ENCODE measurements at regions not wholly inside any gene's neighbourhood (a gene's known extent, or its start where the extent isn't known, plus 50 kb on each side); places are given as distances from the start of the nearest gene placed in this dataset.
"Not testable (repeated sequence)": the region's sequence is repeated elsewhere in the genome, so short reads cannot be mapped to it uniquely, and the experiment has no call there.

DNA sequence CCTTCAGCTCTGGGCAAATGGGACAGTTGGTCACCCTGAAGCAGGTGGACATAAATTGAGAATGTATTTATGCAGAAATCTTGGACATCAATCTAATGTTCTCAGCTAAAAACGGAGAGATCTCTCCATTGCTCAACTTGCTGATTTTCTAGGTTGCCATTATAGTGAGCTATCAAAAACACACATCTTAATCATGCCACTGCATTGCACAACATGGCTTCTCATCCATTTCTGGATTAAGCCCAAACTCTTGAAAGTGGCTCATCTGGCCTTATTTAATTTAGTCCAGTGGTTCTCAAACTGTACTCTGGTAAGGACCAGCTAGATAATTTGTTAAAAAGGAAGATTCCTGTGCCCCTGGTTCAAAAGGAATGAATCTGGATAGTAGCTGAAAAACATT is 324.9 kb upstream of the CITED2 start:
- Histone ChIP-seq H3K36me3 (ENCODE audit: control insufficient read depth, insufficient read depth, low read length) (no peaks in the 10 kb centered on the region), H3K9ac (ENCODE audit: low read depth, low read length) (no peak overlapping the region), H3K9me3 (ENCODE audit: control insufficient read depth, insufficient read depth, low read length) (no peaks in the 10 kb centered on the region), H3K27me3 (ENCODE audit: control insufficient read depth, insufficient read depth, low read length) (no peaks in the 10 kb centered on the region), H3K4me3 (ENCODE audit: low read depth, low read length) (no peak overlapping the region), H3K4me1 (ENCODE audit: control insufficient read depth, insufficient read depth, low read length) (no peaks in the 10 kb centered on the region)

DNA sequence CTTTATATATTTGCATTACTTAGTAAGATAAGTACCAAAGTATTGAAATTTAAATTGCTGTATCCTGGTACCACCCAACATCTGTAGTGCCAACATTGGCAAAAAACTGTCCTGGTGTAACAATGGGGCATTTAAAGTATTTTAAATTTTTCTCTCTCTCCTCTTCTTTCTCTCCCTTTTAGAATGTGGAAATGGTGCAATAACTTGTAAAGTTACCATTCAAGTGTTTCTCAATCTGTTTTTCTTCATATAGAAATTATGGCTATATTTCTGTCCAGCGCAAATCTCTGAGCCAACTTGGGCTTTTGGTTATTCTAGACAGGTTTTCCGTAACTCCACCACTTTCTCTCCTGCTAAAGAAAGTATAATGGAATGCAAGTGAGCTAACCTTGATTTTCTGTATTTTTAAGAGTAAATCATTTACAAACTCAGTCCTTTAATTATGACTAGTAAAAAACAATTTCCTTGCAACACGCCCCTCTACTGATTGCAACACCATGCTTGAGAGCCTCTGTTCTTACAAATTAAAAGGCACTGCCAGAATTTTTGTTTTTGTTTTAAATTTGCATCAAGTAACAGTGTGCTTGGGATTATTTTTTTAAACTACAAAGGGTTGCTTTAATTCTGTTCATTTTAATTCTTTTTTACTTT is 324.2 kb upstream of the CITED2 start:
- no peak overlapping the region for H3K9ac ChIP-seq (ENCODE audit: low read depth, low read length)
- H3K9me3 ChIP-seq (ENCODE audit: control insufficient read depth, insufficient read depth, low read length), result no peaks in the 10 kb centered on the region
- no peaks in the 10 kb centered on the region for H3K4me1 ChIP-seq (ENCODE audit: control insufficient read depth, insufficient read depth, low read length)
- no peaks in the 10 kb centered on the region for H3K27me3 ChIP-seq (ENCODE audit: control insufficient read depth, insufficient read depth, low read length)
- no peak overlapping the region for H3K4me3 ChIP-seq (ENCODE audit: low read depth, low read length)
- H3K36me3 ChIP-seq (ENCODE audit: control insufficient read depth, insufficient read depth, low read length), result no peaks in the 10 kb centered on the region

DNA sequence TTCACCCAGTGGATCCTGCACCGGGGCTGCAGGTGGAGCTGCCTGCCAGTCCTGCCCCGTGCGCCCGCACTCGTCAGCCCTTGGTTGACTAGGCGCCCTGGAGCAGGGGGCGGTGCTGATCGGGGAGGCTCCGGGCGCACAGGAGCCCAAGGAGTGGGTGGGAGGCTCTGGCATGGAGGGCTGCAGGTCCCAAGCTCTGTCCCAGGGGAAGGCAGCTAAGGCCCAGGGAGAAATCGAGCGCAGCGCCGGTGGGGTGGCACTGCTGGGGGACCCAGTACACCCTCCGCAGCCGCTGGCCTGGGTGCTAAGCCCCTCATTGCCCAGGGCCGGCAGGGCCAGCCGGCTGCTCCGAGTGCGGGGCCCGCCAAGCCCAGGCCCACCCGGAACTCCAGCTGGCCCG is 323.4 kb upstream of the CITED2 start:
- not testable (repeated sequence) for H3K36me3 ChIP-seq (ENCODE audit: control insufficient read depth, insufficient read depth, low read length); H3K9ac ChIP-seq (ENCODE audit: low read depth, low read length); H3K4me3 ChIP-seq (ENCODE audit: low read depth, low read length); H3K27me3 ChIP-seq (ENCODE audit: control insufficient read depth, insufficient read depth, low read length); H3K4me1 ChIP-seq (ENCODE audit: control insufficient read depth, insufficient read depth, low read length); H3K9me3 ChIP-seq (ENCODE audit: control insufficient read depth, insufficient read depth, low read length)

DNA sequence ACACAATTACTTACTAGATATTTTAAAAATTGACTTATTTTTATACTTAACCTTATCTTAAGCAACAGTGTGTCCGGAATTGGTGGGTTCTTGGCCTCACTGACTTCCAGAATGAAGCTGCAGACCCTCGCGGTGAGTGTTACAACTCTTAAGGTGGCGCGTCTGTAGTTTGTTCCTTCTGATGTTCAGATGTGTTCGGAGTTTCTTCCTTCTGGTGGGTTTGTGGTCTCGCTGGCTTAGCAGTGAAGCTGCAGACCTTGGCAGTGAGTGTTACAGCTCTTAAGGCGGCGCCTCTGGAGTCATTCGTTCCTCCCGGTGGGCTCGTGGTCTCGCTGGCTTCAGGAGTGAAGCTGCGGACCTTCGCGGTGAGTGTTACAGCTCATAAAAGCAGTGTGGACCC is 322.5 kb upstream of the CITED2 start:
- H3K27me3 ChIP-seq (ENCODE audit: control insufficient read depth, insufficient read depth, low read length); H3K4me1 ChIP-seq (ENCODE audit: control insufficient read depth, insufficient read depth, low read length); H3K36me3 ChIP-seq (ENCODE audit: control insufficient read depth, insufficient read depth, low read length): not testable (repeated sequence)

DNA sequence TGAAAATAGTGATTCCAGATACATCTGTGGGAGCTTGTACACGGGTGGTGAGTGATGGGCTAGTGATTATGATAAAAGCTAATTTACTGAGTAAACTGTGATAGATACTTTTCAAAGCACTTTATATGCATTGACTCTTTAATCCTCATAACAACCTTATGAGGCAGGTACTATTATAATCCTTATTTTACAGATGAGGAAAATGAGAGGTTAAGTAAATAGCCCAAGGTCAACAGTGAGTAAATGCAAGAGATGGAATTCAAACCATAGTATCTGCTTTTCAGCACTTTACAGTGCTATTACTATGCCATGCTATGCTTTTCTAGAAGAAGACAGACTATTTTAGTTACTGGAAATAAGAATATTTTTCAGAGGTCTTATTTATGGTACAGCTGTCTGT is 320.9 kb upstream of the CITED2 start:
- no peaks in the 10 kb centered on the region for H3K36me3 ChIP-seq (ENCODE audit: control insufficient read depth, insufficient read depth, low read length)

More for the DNA sequence above, 322.5 kb upstream of the CITED2 start:
- not testable (repeated sequence) for H3K9me3 ChIP-seq (ENCODE audit: control insufficient read depth, insufficient read depth, low read length); H3K9ac ChIP-seq (ENCODE audit: low read depth, low read length); H3K4me3 ChIP-seq (ENCODE audit: low read depth, low read length)

DNA sequence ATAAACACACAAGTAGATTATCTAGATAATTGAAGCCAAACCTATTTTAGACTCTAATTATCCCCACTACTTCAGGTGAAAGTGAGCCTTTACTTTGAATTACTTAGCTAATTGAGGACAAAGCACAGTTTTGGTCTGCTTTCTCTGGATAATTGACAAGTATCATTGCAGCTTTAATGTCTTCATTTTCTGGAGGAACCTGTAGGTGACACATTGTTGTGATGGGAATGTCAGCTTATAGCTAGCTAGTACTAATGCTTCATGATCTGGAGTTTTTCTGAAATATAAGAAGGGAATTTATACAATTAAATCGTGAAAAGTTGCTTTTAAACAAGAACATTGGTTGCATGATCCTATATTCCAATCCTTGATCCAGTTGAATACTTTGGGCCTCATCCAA is 319.3 kb upstream of the CITED2 start:
- no peak overlapping the region for H3K9ac ChIP-seq (ENCODE audit: low read depth, low read length)
- H3K36me3 ChIP-seq (ENCODE audit: control insufficient read depth, insufficient read depth, low read length), result no peaks in the 10 kb centered on the region
- H3K27me3 ChIP-seq (ENCODE audit: control insufficient read depth, insufficient read depth, low read length), result no peaks in the 10 kb centered on the region
- H3K4me1 ChIP-seq (ENCODE audit: control insufficient read depth, insufficient read depth, low read length), result no peaks in the 10 kb centered on the region
- H3K9me3 ChIP-seq (ENCODE audit: control insufficient read depth, insufficient read depth, low read length), result no peaks in the 10 kb centered on the region
- no peak overlapping the region for H3K4me3 ChIP-seq (ENCODE audit: low read depth, low read length)

More for the DNA sequence above, 320.9 kb upstream of the CITED2 start:
- Histone ChIP-seq H3K4me3 (ENCODE audit: low read depth, low read length) (no peak overlapping the region), H3K9me3 (ENCODE audit: control insufficient read depth, insufficient read depth, low read length) (no peaks in the 10 kb centered on the region), H3K4me1 (ENCODE audit: control insufficient read depth, insufficient read depth, low read length) (no peaks in the 10 kb centered on the region), H3K27me3 (ENCODE audit: control insufficient read depth, insufficient read depth, low read length) (no peaks in the 10 kb centered on the region), H3K9ac (ENCODE audit: low read depth, low read length) (no peak overlapping the region)

DNA sequence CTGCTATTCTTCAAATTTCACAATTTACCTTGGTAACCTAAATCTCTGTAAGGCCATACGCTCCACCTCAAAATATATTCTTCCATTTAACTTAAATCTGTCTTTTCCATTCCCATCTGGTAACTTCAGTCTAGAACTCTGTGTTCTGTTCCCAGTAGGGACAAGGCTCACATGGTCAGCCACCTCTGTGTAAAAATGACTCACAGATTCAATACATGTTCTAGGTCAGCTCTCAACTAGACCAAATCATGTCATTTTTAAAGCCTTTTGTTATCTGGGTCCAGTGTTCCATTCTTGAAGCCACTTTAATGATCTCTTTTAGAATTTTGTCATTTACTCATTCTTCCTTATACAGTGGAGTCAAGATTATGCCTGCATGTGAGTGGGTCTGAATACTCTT is 315.6 kb upstream of the CITED2 start:
- Histone ChIP-seq H3K4me3 (ENCODE audit: low read depth, low read length) (no peak overlapping the region), H3K9me3 (ENCODE audit: control insufficient read depth, insufficient read depth, low read length) (no peaks in the 10 kb centered on the region), H3K36me3 (ENCODE audit: control insufficient read depth, insufficient read depth, low read length) (no peaks in the 10 kb centered on the region), H3K4me1 (ENCODE audit: control insufficient read depth, insufficient read depth, low read length) (no peaks in the 10 kb centered on the region), H3K9ac (ENCODE audit: low read depth, low read length) (no peak overlapping the region), H3K27me3 (ENCODE audit: control insufficient read depth, insufficient read depth, low read length) (no peaks in the 10 kb centered on the region)

DNA sequence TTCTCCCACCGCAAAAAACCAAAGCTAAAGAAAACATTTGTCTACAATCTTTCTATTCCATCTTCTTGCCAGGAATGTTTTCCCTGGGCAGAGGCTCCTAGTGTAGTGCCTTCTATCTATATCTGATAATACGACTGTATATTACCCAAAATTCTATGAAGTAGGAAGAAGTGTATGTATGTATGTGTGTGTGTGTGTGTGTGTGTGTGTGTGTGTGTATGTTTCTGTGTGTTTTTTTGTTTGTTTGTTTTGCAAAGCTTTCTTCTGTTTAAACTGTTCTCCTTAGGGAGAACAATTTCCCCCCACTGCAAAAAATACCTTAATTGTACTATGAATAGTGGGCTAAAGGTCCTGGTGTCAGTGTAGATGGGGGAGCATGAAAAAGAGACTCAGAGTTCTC is 312.6 kb upstream of the CITED2 start:
- Histone ChIP-seq H3K4me1 (ENCODE audit: control insufficient read depth, insufficient read depth, low read length) (no peaks in the 10 kb centered on the region), H3K9me3 (ENCODE audit: control insufficient read depth, insufficient read depth, low read length) (no peaks in the 10 kb centered on the region), H3K4me3 (ENCODE audit: low read depth, low read length) (no peak overlapping the region), H3K9ac (ENCODE audit: low read depth, low read length) (no peak overlapping the region), H3K27me3 (ENCODE audit: control insufficient read depth, insufficient read depth, low read length) (no peaks in the 10 kb centered on the region), H3K36me3 (ENCODE audit: control insufficient read depth, insufficient read depth, low read length) (no peaks in the 10 kb centered on the region)

DNA sequence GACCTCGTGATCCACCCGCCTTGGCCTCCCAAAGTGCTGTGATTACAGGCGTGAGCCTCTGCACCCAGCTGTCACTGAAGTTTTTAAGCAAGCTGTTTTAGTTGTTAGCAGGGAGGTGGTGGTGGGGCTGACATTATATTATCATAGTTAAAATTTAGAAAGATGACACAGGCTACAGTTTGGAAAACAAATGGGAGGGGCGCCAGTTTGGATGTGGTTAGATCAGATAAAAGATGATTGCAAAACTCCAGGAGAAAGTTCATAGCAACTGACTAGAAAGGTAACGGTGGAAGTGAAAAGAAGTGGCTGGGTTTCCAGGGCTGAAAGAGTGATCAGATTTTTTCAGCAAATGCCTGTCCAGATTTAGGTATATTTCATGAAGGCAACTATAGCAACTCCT is 311.9 kb upstream of the CITED2 start:
- Histone ChIP-seq H3K9ac (ENCODE audit: low read depth, low read length) (no peak overlapping the region), H3K9me3 (ENCODE audit: control insufficient read depth, insufficient read depth, low read length) (no peaks in the 10 kb centered on the region), H3K4me1 (ENCODE audit: control insufficient read depth, insufficient read depth, low read length) (no peaks in the 10 kb centered on the region), H3K36me3 (ENCODE audit: control insufficient read depth, insufficient read depth, low read length) (no peaks in the 10 kb centered on the region), H3K4me3 (ENCODE audit: low read depth, low read length) (no peak overlapping the region), H3K27me3 (ENCODE audit: control insufficient read depth, insufficient read depth, low read length) (no peaks in the 10 kb centered on the region)

DNA sequence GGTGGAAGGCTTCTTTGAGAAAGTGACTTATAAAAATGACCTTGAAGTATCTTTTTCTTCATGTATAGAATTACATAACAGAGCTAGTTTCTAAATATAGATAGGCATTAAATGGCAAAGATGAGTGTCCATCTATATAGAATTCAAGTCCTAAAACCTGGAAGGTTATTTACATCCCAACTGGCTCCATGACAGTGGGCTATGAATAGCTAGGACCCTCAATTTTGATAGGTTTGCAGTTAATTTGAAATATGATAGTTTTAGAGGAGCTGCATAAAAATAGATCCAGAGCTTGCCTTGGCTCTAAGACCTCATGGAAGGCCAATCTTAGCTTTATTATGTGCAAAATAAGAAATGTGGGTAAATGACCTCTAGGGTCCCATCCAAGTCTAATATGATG is 310.6 kb upstream of the CITED2 start:
- Histone ChIP-seq H3K4me3 (ENCODE audit: low read depth, low read length) (no peak overlapping the region), H3K9ac (ENCODE audit: low read depth, low read length) (no peak overlapping the region), H3K36me3 (ENCODE audit: control insufficient read depth, insufficient read depth, low read length) (no peaks in the 10 kb centered on the region), H3K9me3 (ENCODE audit: control insufficient read depth, insufficient read depth, low read length) (no peaks in the 10 kb centered on the region), H3K27me3 (ENCODE audit: control insufficient read depth, insufficient read depth, low read length) (no peaks in the 10 kb centered on the region), H3K4me1 (ENCODE audit: control insufficient read depth, insufficient read depth, low read length) (no peaks in the 10 kb centered on the region)

DNA sequence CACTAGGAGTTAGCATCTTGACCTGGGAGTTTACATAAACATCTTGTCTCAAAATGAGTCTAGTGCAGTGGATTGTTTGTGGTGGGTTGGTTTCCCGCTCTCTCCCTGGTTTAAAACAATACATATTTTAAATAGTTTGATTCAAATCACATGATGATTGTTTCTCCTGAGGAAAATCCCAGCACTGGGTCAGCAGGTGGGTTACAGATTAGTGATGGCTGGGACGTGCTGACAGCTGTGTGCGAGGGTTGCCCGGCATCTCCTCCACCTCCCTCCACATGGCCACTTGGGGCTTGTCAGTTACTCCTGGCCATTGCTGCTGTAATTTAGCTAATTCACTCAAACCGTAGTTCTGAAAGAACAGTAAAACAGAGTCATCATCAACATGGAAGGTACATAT is 306.4 kb upstream of the CITED2 start:
- Histone ChIP-seq H3K9ac (ENCODE audit: low read depth, low read length) (no peak overlapping the region), H3K4me1 (ENCODE audit: control insufficient read depth, insufficient read depth, low read length) (no peaks in the 10 kb centered on the region), H3K36me3 (ENCODE audit: control insufficient read depth, insufficient read depth, low read length) (no peaks in the 10 kb centered on the region), H3K4me3 (ENCODE audit: low read depth, low read length) (no peak overlapping the region), H3K9me3 (ENCODE audit: control insufficient read depth, insufficient read depth, low read length) (no peaks in the 10 kb centered on the region), H3K27me3 (ENCODE audit: control insufficient read depth, insufficient read depth, low read length) (no peaks in the 10 kb centered on the region)

DNA sequence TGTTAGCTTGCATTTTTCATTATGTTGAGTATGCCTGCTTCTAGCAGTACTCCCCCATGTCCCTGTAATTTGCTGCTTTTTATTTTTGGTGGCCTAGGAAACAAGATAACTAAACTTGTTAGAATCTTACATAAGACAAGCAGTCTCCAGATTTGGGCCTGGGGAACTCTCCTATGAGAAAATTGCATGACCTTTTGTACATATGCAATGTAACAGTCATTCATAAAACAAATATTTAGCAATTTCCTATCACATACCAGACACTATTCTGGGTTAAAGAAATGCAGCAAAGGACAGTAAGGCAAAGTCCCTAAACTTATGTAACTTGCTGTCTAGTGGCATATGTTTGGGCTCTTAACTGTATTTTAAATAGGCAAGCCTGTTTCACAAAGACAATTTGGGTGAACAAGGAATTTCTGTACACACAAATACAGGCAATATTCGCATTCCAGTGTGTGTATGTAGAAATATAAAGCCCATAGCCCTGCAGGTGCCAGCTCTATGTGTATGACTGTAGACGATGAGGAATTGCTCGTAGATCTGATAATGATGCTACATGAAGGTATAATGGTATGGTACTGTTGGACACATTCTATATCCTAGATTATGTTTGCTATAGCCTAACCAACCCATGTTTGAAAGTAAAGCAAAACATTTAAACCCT is 305.2 kb upstream of the CITED2 start:
- no peaks in the 10 kb centered on the region for H3K36me3 ChIP-seq (ENCODE audit: control insufficient read depth, insufficient read depth, low read length)
- H3K9me3 ChIP-seq (ENCODE audit: control insufficient read depth, insufficient read depth, low read length), result no peaks in the 10 kb centered on the region
- H3K4me3 ChIP-seq (ENCODE audit: low read depth, low read length), result no peak overlapping the region
- H3K9ac ChIP-seq (ENCODE audit: low read depth, low read length), result no peak overlapping the region
- no peaks in the 10 kb centered on the region for H3K4me1 ChIP-seq (ENCODE audit: control insufficient read depth, insufficient read depth, low read length)
- H3K27me3 ChIP-seq (ENCODE audit: control insufficient read depth, insufficient read depth, low read length), result no peaks in the 10 kb centered on the region
